ENCODE measurements at regions not wholly inside any gene's neighbourhood (a gene's known extent, or its start where the extent isn't known, plus 50 kb on each side); places are given as distances from the start of the nearest gene placed in this dataset.

- no peak for DNase-seq (ENCODE audit: low spot score)
- TF ChIP-seq CTCF (IDR thresholded peaks at IDR 0.05; ENCODE audit: extremely low read depth, missing control alignments) = no peak
Measured at GRCh38 chr13:62960723-62961122, 1545.1 kb upstream of the PCDH20 start.

- DNase-seq (ENCODE audit: low spot score) = no peak
Measured at GRCh38 chr13:62933809-62934208, 1518.2 kb upstream of the PCDH20 start.

GRCh38 chr13:62932256-62932883 is 1516.7 kb upstream of the PCDH20 start:
- DNase-seq (ENCODE audit: low spot score) = no peak
- TF ChIP-seq CTCF (IDR thresholded peaks at IDR 0.05; ENCODE audit: extremely low read depth, missing control alignments) = no peak

More at GRCh38 chr13:62933809-62934208, 1518.2 kb upstream of the PCDH20 start:
- TF ChIP-seq CTCF (IDR thresholded peaks at IDR 0.05; ENCODE audit: extremely low read depth, missing control alignments) = no peak

- TF ChIP-seq CTCF (IDR thresholded peaks at IDR 0.05; ENCODE audit: extremely low read depth, missing control alignments) = no peak
- no peak for DNase-seq (ENCODE audit: low spot score)
Measured at GRCh38 chr13:62931853-62932252, 1516.2 kb upstream of the PCDH20 start.

GRCh38 chr13:62924395-62924794 is 1508.7 kb upstream of the PCDH20 start:
- no peak for DNase-seq (ENCODE audit: low spot score)
- no peak for TF ChIP-seq CTCF (IDR thresholded peaks at IDR 0.05; ENCODE audit: extremely low read depth, missing control alignments)

GRCh38 chr13:62920159-62920558 is 1504.5 kb upstream of the PCDH20 start:
- no peak for TF ChIP-seq CTCF (IDR thresholded peaks at IDR 0.05; ENCODE audit: extremely low read depth, missing control alignments)
- DNase-seq (ENCODE audit: low spot score) = no peak

GRCh38 chr13:62919491-62919890 is 1503.8 kb upstream of the PCDH20 start:
- TF ChIP-seq CTCF (IDR thresholded peaks at IDR 0.05; ENCODE audit: extremely low read depth, missing control alignments) = no peak
- DNase-seq (ENCODE audit: low spot score) = no peak
